Body of pancreas (tissue), 4 donors: ENCODE measurements at regions not wholly inside any gene's neighbourhood (a gene's known extent, or its start where the extent isn't known, plus 50 kb on each side); places are given as distances from the start of the nearest gene placed in this dataset.
"Not testable (repeated sequence)": the region's sequence is repeated elsewhere in the genome, so short reads cannot be mapped to it uniquely, and the experiment has no call there.

Source experiments
- POLR2A ChIP-seq, 3 donors: fragments of 450-650 bp; IDR thresholded peaks; one replicate each; pipeline ENCODE4 v1.6.1; 2016; ENCODE audit warnings: antibody characterized with exemption in 3 of 3, mild to moderate bottlenecking in 2 of 3
- TF ChIP-seq, protein P1 (sequence below), 7 experiments: fragments of 450-650 bp in 4 of 7; fragments of 200-600 bp in 3 of 7; sonication (generic) in 3 of 7; IDR thresholded peaks; one replicate each; pipeline ENCODE4 v1.5.1; 2016 to 2019; ENCODE audit warnings: antibody characterized with exemption in 7 of 7

DNA sequence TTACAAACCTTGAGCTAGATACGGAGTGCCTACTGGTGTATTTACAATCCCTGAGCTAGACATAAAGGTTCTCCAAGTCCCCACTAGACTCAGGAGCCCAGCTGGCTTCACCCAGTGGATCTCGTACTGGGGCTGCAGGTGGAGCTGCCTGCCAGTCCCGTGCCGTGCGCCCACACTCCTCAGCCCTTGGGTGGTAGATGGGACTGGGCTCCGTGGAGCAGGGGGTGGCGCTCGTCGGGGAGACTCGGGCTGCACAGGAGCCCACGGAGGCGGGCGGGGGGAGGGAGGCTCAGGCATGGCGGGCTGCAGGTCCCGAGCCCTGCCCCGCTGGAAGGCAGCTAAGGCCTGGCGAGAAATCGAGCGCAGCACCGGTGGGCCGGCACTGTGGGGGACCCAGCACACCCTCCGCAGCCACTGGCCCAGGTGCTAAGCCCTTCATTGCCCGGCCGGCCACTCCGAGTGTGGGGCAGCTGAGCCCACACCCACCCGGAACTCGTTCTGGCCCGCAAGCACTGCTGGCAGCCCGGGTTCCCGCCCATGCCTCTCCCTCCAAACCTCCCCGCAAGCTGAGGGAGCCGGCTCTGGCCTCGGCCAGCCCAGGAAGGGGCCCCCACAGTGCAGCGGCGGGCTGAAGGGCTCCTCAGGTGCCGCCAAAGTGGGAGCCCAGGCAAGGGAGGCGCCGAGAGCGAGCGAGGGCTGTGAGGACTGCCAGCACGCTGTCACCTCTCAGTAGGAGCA is 164.2 kb upstream of the TEX13C start:
- TF ChIP-seq, protein P1, sequence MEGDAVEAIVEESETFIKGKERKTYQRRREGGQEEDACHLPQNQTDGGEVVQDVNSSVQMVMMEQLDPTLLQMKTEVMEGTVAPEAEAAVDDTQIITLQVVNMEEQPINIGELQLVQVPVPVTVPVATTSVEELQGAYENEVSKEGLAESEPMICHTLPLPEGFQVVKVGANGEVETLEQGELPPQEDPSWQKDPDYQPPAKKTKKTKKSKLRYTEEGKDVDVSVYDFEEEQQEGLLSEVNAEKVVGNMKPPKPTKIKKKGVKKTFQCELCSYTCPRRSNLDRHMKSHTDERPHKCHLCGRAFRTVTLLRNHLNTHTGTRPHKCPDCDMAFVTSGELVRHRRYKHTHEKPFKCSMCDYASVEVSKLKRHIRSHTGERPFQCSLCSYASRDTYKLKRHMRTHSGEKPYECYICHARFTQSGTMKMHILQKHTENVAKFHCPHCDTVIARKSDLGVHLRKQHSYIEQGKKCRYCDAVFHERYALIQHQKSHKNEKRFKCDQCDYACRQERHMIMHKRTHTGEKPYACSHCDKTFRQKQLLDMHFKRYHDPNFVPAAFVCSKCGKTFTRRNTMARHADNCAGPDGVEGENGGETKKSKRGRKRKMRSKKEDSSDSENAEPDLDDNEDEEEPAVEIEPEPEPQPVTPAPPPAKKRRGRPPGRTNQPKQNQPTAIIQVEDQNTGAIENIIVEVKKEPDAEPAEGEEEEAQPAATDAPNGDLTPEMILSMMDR (IDR thresholded peaks at IDR 0.05), result not testable (repeated sequence)
- not testable (repeated sequence) for TF ChIP-seq POLR2A (IDR thresholded peaks at IDR 0.05)
